WTC11 (cell line): ENCODE measurements at regions not wholly inside any gene's neighbourhood (a gene's known extent, or its start where the extent isn't known, plus 50 kb on each side); places are given as distances from the start of the nearest gene placed in this dataset.

Source experiments
- ATAC-seq: fragments of 200-7000 bp; cut with Tn5 transposase; 2 replicates; pipeline ENCODE4 v1.10.0; 2021; ENCODE audit warnings: mild to moderate bottlenecking, moderate library complexity
- CTCF ChIA-PET: fragments of 300-600 bp; sonication (Branson Sonifier 250); formaldehyde crosslinking; loops from one replicate; lab custom pipeline; 2021; ENCODE audit warnings: antibody characterized with exemption; lab: Charles Lee
- POLR2A ChIA-PET: fragments of 350-600 bp; sonication (Branson Sonifier 250); formaldehyde crosslinking; loops from one replicate; lab custom pipeline; 2021; ENCODE audit warnings: antibody characterized with exemption; lab: Charles Lee
- DNase-seq: peaks from one replicate; pipeline ENCODE4 v3.0.0; 2021; ENCODE audit warnings: low spot score
- H3K27ac Mint-ChIP-seq: 2 replicates; pipeline ENCODE4 v1.8.0; 2021; ENCODE audit warnings: mixed read lengths
- H3K27me3 Mint-ChIP-seq: 2 replicates; pipeline ENCODE4 v1.8.0; 2021; ENCODE audit warnings: low read depth, mild to moderate bottlenecking, moderate library complexity, mixed read lengths
- H3K36me3 Mint-ChIP-seq: 2 replicates; pipeline ENCODE4 v1.8.0; 2021; ENCODE audit warnings: mixed read lengths
- H3K4me1 Mint-ChIP-seq: 2 replicates; pipeline ENCODE4 v1.8.0; 2022; ENCODE audit warnings: mixed read lengths
- H3K4me3 Mint-ChIP-seq: 2 replicates; pipeline ENCODE4 v1.8.0; 2021; ENCODE audit warnings: mild to moderate bottlenecking, moderate library complexity, mixed read lengths
- H3K9me3 Mint-ChIP-seq: 2 replicates; pipeline ENCODE4 v1.8.0; 2021; ENCODE audit warnings: mixed read lengths
- CBFB ChIP-seq: sonication (generic); formaldehyde crosslinking; IDR thresholded peaks from 2 replicates; pipeline ENCODE4 v1.8.1; 2022; ENCODE audit warnings: mild to moderate bottlenecking, low read depth, missing genetic modification reagents
- FOXP1 ChIP-seq: sonication (generic); formaldehyde crosslinking; IDR thresholded peaks from 2 replicates; pipeline ENCODE4 v1.8.0; 2022; ENCODE audit warnings: missing genetic modification reagents, mild to moderate bottlenecking, moderate library complexity, borderline replicate concordance
- MYBL2 ChIP-seq: sonication (generic); formaldehyde crosslinking; IDR thresholded peaks from 2 replicates; pipeline ENCODE4 v1.8.1; 2023; ENCODE audit warnings: mild to moderate bottlenecking, moderate library complexity, missing genetic modification reagents
- NFYB ChIP-seq: sonication (generic); formaldehyde crosslinking; conservative IDR thresholded peaks from 2 replicates; pipeline ENCODE4 v1.8.0; 2022; ENCODE audit warnings: low read depth, missing genetic modification reagents
- SMAD4 ChIP-seq: sonication (generic); formaldehyde crosslinking; IDR thresholded peaks from 2 replicates; pipeline ENCODE4 v1.8.0; 2022; ENCODE audit warnings: mild to moderate bottlenecking, missing genetic modification reagents
- TEAD1 ChIP-seq: sonication (generic); formaldehyde crosslinking; IDR thresholded peaks from 2 replicates; pipeline ENCODE4 v1.8.0; 2022; ENCODE audit warnings: mild to moderate bottlenecking, missing genetic modification reagents
- ZNF232 ChIP-seq: sonication (generic); formaldehyde crosslinking; IDR thresholded peaks from 2 replicates; pipeline ENCODE4 v1.8.0; 2022; ENCODE audit warnings: mild to moderate bottlenecking, missing genetic modification reagents
- ZNF317 ChIP-seq: sonication (generic); formaldehyde crosslinking; IDR thresholded peaks from 2 replicates; pipeline ENCODE4 v1.8.1; 2023; ENCODE audit warnings: low read depth, mild to moderate bottlenecking, moderate library complexity, missing genetic modification reagents, borderline replicate concordance
- ZNF396 ChIP-seq: fragments of 250-450 bp; sonication (Bioruptor Pico); IDR thresholded peaks from 2 replicates; pipeline ENCODE4 v1.8.0; 2021; ENCODE audit warnings: mild to moderate bottlenecking, moderate library complexity, borderline replicate concordance
- TF ChIP-seq, protein P1 (sequence below): sonication (generic); formaldehyde crosslinking; IDR thresholded peaks from 2 replicates; pipeline ENCODE4 v1.8.1; 2023; ENCODE audit warnings: mild to moderate bottlenecking, missing genetic modification reagents
- TF ChIP-seq, protein P2 (sequence below): sonication (generic); formaldehyde crosslinking; IDR thresholded peaks from 2 replicates; pipeline ENCODE4 v1.8.0; 2022; ENCODE audit warnings: mild to moderate bottlenecking, missing genetic modification reagents
- TF ChIP-seq, protein P3 (sequence below): sonication (generic); formaldehyde crosslinking; IDR thresholded peaks from 2 replicates; pipeline ENCODE4 v1.8.0; 2023; ENCODE audit warnings: missing genetic modification reagents
- TF ChIP-seq, protein P4 (sequence below): sonication (generic); formaldehyde crosslinking; IDR thresholded peaks from 2 replicates; pipeline ENCODE4 v1.8.0; 2022; ENCODE audit warnings: missing genetic modification reagents
- TF ChIP-seq, protein P5 (sequence below): fragments of 250-450 bp; sonication (Bioruptor Pico); conservative IDR thresholded peaks from 2 replicates; pipeline ENCODE4 v1.9.0; 2021; ENCODE audit warnings: mild to moderate bottlenecking
- TF ChIP-seq, protein P6 (sequence below): sonication (generic); formaldehyde crosslinking; IDR thresholded peaks from 2 replicates; pipeline ENCODE4 v1.8.0; 2022; ENCODE audit warnings: mild to moderate bottlenecking, missing genetic modification reagents
- TF ChIP-seq, protein P7 (sequence below): sonication (generic); formaldehyde crosslinking; IDR thresholded peaks from 2 replicates; pipeline ENCODE4 v1.8.1; 2023; ENCODE audit warnings: mild to moderate bottlenecking, missing genetic modification reagents, moderate library complexity

DNA sequence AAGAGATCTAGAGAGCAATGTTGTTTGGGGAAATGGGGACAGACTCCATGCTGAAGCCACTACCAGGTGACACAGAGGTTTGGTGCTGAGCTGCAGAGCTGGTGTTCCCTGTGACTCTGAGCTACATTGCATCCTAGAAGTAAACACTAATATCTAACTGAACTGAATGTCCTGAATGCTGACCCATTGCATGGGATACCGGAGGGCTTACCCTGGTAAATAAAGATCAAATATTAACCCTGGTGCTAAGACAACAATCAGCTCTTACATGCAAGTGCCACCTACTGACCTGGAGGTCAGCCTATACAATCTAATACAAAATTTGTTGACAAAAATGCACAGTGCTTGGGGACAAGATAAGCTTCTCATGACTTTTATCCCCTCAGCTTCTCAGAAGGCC, 851.3 kb upstream of the KCND2 start:
- Mint-ChIP-seq H3K27ac (no peak overlapping the region), H3K4me1 (no peaks in the 10 kb centered on the region)

DNA sequence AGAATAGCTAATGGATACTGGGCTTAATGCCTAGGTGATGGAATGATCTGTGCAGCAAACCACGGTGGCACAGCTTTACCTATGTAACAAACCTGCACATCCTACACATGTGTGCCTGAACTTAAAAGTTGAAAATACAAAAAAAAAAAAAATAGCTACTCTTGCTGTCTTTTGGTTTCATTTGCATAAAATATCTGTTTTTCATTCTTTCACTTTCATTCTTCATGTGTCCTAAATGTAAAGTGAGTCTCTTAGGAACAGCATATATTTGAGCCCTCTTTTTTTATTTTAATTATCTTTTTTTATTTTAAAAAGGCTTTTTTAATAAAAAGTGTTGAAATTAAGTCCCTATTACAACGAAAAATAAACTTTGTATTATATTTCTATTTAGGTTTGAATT, 836.1 kb upstream of the KCND2 start:
- TF ChIP-seq MYBL2 (CRISPR knock-in tag) = no peak
- no peak for TF ChIP-seq ZNF232 (CRISPR knock-in tag)
- no peak for TF ChIP-seq ZNF317 (CRISPR knock-in tag)
- TF ChIP-seq, protein P1, sequence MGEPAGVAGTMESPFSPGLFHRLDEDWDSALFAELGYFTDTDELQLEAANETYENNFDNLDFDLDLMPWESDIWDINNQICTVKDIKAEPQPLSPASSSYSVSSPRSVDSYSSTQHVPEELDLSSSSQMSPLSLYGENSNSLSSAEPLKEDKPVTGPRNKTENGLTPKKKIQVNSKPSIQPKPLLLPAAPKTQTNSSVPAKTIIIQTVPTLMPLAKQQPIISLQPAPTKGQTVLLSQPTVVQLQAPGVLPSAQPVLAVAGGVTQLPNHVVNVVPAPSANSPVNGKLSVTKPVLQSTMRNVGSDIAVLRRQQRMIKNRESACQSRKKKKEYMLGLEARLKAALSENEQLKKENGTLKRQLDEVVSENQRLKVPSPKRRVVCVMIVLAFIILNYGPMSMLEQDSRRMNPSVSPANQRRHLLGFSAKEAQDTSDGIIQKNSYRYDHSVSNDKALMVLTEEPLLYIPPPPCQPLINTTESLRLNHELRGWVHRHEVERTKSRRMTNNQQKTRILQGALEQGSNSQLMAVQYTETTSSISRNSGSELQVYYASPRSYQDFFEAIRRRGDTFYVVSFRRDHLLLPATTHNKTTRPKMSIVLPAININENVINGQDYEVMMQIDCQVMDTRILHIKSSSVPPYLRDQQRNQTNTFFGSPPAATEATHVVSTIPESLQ (CRISPR knock-in tag) = no peak
- ChIA-PET CTCF (no interaction called here), POLR2A (no interaction called here)
- Mint-ChIP-seq H3K27ac (no peak overlapping the region), H3K36me3 (no peaks in the 10 kb centered on the region), H3K9me3 (peaks cover 17% of the 10 kb centered on the region), H3K4me1 (no peaks in the 10 kb centered on the region), H3K27me3 (no peaks in the 10 kb centered on the region), H3K4me3 (no peak overlapping the region)
- no peak for DNase-seq
- no peak for ATAC-seq

More for the DNA sequence above, 851.3 kb upstream of the KCND2 start:
- ChIA-PET POLR2A (no interaction called here), CTCF (no interaction called here)
- DNase-seq = no peak
- no peak for ATAC-seq
- TF ChIP-seq, protein P2, sequence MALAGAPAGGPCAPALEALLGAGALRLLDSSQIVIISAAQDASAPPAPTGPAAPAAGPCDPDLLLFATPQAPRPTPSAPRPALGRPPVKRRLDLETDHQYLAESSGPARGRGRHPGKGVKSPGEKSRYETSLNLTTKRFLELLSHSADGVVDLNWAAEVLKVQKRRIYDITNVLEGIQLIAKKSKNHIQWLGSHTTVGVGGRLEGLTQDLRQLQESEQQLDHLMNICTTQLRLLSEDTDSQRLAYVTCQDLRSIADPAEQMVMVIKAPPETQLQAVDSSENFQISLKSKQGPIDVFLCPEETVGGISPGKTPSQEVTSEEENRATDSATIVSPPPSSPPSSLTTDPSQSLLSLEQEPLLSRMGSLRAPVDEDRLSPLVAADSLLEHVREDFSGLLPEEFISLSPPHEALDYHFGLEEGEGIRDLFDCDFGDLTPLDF (CRISPR knock-in tag) = no peak
- TF ChIP-seq, protein P3, sequence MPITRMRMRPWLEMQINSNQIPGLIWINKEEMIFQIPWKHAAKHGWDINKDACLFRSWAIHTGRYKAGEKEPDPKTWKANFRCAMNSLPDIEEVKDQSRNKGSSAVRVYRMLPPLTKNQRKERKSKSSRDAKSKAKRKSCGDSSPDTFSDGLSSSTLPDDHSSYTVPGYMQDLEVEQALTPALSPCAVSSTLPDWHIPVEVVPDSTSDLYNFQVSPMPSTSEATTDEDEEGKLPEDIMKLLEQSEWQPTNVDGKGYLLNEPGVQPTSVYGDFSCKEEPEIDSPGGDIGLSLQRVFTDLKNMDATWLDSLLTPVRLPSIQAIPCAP = no peak
- Mint-ChIP-seq H3K4me3 (no peak overlapping the region), H3K27me3 (no peaks in the 10 kb centered on the region), H3K36me3 (no peaks in the 10 kb centered on the region), H3K9me3 (no peaks in the 10 kb centered on the region)

DNA sequence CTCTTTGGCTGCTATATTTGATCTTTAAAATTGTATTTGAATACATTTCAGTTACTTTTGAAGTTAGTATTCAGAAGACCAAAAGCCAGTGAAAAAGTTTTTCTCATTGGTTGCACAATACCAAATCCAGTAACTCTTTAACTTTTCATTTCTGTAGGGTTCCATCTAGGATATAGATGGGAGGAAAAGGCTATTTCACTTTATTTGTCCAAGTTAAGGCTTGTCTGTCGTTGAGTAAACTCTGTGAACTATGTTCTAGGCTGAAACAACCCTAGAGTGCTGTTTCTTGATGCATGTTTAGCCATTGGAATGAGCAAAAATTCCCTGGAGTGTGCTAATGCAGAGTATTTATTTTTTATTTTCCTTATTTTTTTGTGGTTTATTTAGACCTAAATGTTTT, 834.7 kb upstream of the KCND2 start:
- ChIA-PET POLR2A (no interaction called here), CTCF (no interaction called here)
- DNase-seq (no peak), ATAC-seq (no peak)
- H3K9me3 Mint-ChIP-seq = peaks cover 17% of the 10 kb centered on the region
- H3K4me1 Mint-ChIP-seq = no peaks in the 10 kb centered on the region
- no peak overlapping the region for H3K27ac Mint-ChIP-seq
- H3K4me3 Mint-ChIP-seq = no peak overlapping the region
- no peak for TF ChIP-seq TEAD1 (CRISPR knock-in tag)
- TF ChIP-seq, protein P4, sequence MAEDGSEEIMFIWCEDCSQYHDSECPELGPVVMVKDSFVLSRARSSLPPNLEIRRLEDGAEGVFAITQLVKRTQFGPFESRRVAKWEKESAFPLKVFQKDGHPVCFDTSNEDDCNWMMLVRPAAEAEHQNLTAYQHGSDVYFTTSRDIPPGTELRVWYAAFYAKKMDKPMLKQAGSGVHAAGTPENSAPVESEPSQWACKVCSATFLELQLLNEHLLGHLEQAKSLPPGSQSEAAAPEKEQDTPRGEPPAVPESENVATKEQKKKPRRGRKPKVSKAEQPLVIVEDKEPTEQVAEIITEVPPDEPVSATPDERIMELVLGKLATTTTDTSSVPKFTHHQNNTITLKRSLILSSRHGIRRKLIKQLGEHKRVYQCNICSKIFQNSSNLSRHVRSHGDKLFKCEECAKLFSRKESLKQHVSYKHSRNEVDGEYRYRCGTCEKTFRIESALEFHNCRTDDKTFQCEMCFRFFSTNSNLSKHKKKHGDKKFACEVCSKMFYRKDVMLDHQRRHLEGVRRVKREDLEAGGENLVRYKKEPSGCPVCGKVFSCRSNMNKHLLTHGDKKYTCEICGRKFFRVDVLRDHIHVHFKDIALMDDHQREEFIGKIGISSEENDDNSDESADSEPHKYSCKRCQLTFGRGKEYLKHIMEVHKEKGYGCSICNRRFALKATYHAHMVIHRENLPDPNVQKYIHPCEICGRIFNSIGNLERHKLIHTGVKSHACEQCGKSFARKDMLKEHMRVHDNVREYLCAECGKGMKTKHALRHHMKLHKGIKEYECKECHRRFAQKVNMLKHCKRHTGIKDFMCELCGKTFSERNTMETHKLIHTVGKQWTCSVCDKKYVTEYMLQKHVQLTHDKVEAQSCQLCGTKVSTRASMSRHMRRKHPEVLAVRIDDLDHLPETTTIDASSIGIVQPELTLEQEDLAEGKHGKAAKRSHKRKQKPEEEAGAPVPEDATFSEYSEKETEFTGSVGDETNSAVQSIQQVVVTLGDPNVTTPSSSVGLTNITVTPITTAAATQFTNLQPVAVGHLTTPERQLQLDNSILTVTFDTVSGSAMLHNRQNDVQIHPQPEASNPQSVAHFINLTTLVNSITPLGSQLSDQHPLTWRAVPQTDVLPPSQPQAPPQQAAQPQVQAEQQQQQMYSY (CRISPR knock-in tag) = no peak
- TF ChIP-seq, protein P5, sequence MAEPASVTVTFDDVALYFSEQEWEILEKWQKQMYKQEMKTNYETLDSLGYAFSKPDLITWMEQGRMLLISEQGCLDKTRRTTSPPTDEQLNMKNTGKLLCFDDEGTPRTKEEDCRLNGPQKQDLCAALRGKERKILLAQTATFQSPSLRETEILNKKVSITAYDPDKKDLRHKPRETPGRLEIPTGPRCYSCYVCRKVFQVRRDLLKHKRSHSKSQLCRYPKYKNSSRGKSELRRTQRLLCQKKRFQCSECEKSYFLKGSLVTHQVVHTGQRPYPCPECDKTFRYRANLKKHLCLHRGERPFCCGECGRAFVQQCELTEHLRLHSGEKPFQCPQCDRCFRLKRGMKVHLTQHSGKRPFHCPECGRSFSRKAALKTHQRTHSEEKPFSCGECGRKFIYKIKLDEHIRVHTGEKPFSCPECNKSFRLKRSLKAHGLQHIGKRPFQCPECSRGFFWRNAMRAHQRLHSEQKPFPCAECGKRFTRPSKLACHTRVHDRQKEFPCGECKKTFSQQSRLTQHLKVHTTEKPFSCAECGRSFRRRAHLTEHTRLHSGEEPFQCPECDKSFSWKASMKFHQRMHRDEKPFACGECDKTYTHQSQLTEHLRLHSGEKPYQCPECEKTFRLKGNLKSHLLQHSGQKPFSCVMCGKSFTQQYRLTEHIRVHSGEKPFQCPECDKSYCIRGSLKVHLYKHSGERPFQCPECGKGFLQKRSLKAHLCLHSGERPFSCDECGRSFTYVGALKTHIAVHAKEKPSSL (CRISPR knock-in tag) = no peak
- no peak for TF ChIP-seq NFYB
- no peak for TF ChIP-seq SMAD4 (CRISPR knock-in tag)
- TF ChIP-seq, protein P6, sequence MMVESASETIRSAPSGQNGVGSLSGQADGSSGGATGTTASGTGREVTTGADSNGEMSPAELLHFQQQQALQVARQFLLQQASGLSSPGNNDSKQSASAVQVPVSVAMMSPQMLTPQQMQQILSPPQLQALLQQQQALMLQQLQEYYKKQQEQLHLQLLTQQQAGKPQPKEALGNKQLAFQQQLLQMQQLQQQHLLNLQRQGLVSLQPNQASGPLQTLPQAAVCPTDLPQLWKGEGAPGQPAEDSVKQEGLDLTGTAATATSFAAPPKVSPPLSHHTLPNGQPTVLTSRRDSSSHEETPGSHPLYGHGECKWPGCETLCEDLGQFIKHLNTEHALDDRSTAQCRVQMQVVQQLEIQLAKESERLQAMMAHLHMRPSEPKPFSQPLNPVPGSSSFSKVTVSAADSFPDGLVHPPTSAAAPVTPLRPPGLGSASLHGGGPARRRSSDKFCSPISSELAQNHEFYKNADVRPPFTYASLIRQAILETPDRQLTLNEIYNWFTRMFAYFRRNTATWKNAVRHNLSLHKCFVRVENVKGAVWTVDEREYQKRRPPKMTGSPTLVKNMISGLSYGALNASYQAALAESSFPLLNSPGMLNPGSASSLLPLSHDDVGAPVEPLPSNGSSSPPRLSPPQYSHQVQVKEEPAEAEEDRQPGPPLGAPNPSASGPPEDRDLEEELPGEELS (CRISPR knock-in tag) = no peak
- TF ChIP-seq ZNF232 (CRISPR knock-in tag) = no peak
- TF ChIP-seq ZNF396 (CRISPR knock-in tag) = no peak
- no peak for TF ChIP-seq ZNF317 (CRISPR knock-in tag)
- TF ChIP-seq, protein P7, sequence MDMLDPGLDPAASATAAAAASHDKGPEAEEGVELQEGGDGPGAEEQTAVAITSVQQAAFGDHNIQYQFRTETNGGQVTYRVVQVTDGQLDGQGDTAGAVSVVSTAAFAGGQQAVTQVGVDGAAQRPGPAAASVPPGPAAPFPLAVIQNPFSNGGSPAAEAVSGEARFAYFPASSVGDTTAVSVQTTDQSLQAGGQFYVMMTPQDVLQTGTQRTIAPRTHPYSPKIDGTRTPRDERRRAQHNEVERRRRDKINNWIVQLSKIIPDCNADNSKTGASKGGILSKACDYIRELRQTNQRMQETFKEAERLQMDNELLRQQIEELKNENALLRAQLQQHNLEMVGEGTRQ (CRISPR knock-in tag) = no peak
- TF ChIP-seq FOXP1 = no peak
- no peak for TF ChIP-seq CBFB
- TF ChIP-seq, all 79 proteins: peak for 0
- no peaks in the 10 kb centered on the region for H3K36me3 Mint-ChIP-seq
- no peaks in the 10 kb centered on the region for H3K27me3 Mint-ChIP-seq
